IMR-90 (cell line): ENCODE measurements at regions not wholly inside any gene's neighbourhood (a gene's known extent, or its start where the extent isn't known, plus 50 kb on each side); places are given as distances from the start of the nearest gene placed in this dataset.

Source experiments
- ATAC-seq: fragments of 200-7000 bp; cut with Tn5 transposase; 2 replicates; pipeline ENCODE4 v1.9.1; 2020; ENCODE audit warnings: low read depth, mild to moderate bottlenecking, moderate library complexity
- BruUV-seq: library from RNA; stranded (reverse); fragments of 400-500 nt; replicated peaks from 2 replicates; lab custom pipeline; 2021; lab: Mats Ljungman, UMichigan
- CTCF ChIA-PET: fragments of 300-600 bp; formaldehyde crosslinking; extraction: SDS; loops from one replicate; lab custom pipeline; 2021; ENCODE audit warnings: antibody characterized with exemption; lab: Yijun Ruan, JAX
- POLR2A ChIA-PET: fragments of 300-600 bp; sonication (Branson Sonifier 250); formaldehyde crosslinking; loops from one replicate; lab custom pipeline; 2022; ENCODE audit warnings: antibody characterized with exemption; ENCODE audit not compliant: unreplicated experiment; lab: Charles Lee
- DNase-seq: peaks from one replicate; pipeline ENCODE4 v3.0.0; 2013
- H2AFZ ChIP-seq: replicated peaks from 2 replicates; pipeline ENCODE3; 2013; ENCODE audit warnings: low read length, mild to moderate bottlenecking; ENCODE audit not compliant: poor library complexity
- H2AK5ac ChIP-seq: 2 replicates; pipeline ENCODE4 v1.6.1; 2013; ENCODE audit warnings: low read depth, low read length, inconsistent platforms
- H2AK9ac ChIP-seq: replicated peaks from 2 replicates; pipeline ENCODE3; 2013; ENCODE audit warnings: mild to moderate bottlenecking, low read depth, low read length, moderate library complexity; ENCODE audit not compliant: poor library complexity
- H2BK120ac ChIP-seq: 2 replicates; pipeline ENCODE4 v1.6.1; 2013; ENCODE audit warnings: low read depth, low read length, inconsistent platforms
- H2BK15ac ChIP-seq: 3 replicates; pipeline ENCODE4 v1.6.1; 2013; ENCODE audit warnings: low read depth, low read length, inconsistent platforms
- H2BK20ac ChIP-seq: 2 replicates; pipeline ENCODE4 v1.6.1; 2013; ENCODE audit warnings: low read depth, mild to moderate bottlenecking, inconsistent platforms, low read length, moderate library complexity
- H2BK5ac ChIP-seq: 2 replicates; pipeline ENCODE4 v1.6.1; 2013; ENCODE audit warnings: mild to moderate bottlenecking, low read depth, low read length, inconsistent platforms; ENCODE audit not compliant: poor library complexity, severe bottlenecking
- H3K14ac ChIP-seq: replicated peaks from 2 replicates; pipeline ENCODE4 v1.6.1; 2013; ENCODE audit warnings: low read depth, low read length, inconsistent platforms
- H3K18ac ChIP-seq: 2 replicates; pipeline ENCODE4 v1.6.1; 2013; ENCODE audit warnings: low read depth, low read length, control low read depth
- H3K23ac ChIP-seq: 2 replicates; pipeline ENCODE4 v1.6.1; 2013; ENCODE audit warnings: low read depth, low read length, inconsistent platforms
- H3K27ac ChIP-seq: 2 replicates; pipeline ENCODE4 v1.5.1; 2013; ENCODE audit warnings: mild to moderate bottlenecking, control low read depth, low read length; ENCODE audit not compliant: insufficient read depth
- H3K27me3 ChIP-seq: 2 replicates; pipeline ENCODE4 v1.6.1; 2013; ENCODE audit warnings: low read length; ENCODE audit not compliant: control insufficient read depth, insufficient read depth
- H3K36me3 ChIP-seq: 2 replicates; pipeline ENCODE4 v1.6.1; 2013; ENCODE audit warnings: low read length, mixed read lengths; ENCODE audit not compliant: control insufficient read depth, insufficient read depth
- H3K4ac ChIP-seq: 2 replicates; pipeline ENCODE4 v1.6.1; 2013; ENCODE audit warnings: low read depth, low read length, inconsistent platforms
- H3K4me1 ChIP-seq: 2 replicates; pipeline ENCODE4 v1.6.1; 2013; ENCODE audit warnings: low read length, mixed read lengths; ENCODE audit not compliant: control insufficient read depth, insufficient read depth
- H3K4me2 ChIP-seq: 2 replicates; pipeline ENCODE4 v1.6.1; 2013; ENCODE audit warnings: low read depth, mild to moderate bottlenecking, control low read depth, low read length, moderate library complexity
- H3K4me3 ChIP-seq: 2 replicates; pipeline ENCODE4 v1.5.1; 2013; ENCODE audit warnings: low read depth, mild to moderate bottlenecking, control low read depth, low read length, moderate library complexity; ENCODE audit not compliant: insufficient read depth
- H3K56ac ChIP-seq: 2 replicates; pipeline ENCODE4 v1.6.1; 2013; ENCODE audit warnings: low read length, inconsistent platforms; ENCODE audit not compliant: insufficient read depth; ENCODE audit errors: extremely low read depth
- H3K79me1 ChIP-seq, 2 experiments: 2 replicates each; pipeline ENCODE4 v1.6.1; 2013; ENCODE audit warnings: low read length in 2 of 2, inconsistent platforms in 1 of 2, low read depth in 1 of 2
- H3K9ac ChIP-seq: 2 replicates; pipeline ENCODE4 v1.6.1; 2013; ENCODE audit warnings: low read depth, low read length, control low read depth
- H3K9me1 ChIP-seq: 2 replicates; pipeline ENCODE4 v1.6.1; 2013; ENCODE audit warnings: low read length, inconsistent platforms; ENCODE audit not compliant: insufficient read depth
- H3K9me3 ChIP-seq: 2 replicates; pipeline ENCODE4 v1.6.1; 2013; ENCODE audit warnings: low read length; ENCODE audit not compliant: control insufficient read depth, insufficient read depth
- H4K20me1 ChIP-seq: 2 replicates; pipeline ENCODE4 v1.6.1; 2013; ENCODE audit warnings: low read length, inconsistent platforms; ENCODE audit not compliant: insufficient read depth
- H4K5ac ChIP-seq: 2 replicates; pipeline ENCODE4 v1.6.1; 2013; ENCODE audit warnings: mild to moderate bottlenecking, low read depth, low read length, control low read depth
- H4K8ac ChIP-seq, 2 experiments: 2 replicates each; pipeline ENCODE4 v1.6.1; 2013; ENCODE audit warnings: low read depth in 2 of 2, low read length in 2 of 2, control low read depth in 1 of 2, inconsistent platforms in 1 of 2
- H4K91ac ChIP-seq: 2 replicates; pipeline ENCODE4 v1.6.1; 2013; ENCODE audit warnings: low read depth, low read length, inconsistent platforms; ENCODE audit not compliant: insufficient read depth
- BHLHE40 ChIP-seq: fragments of 150-350 bp; IDR thresholded peaks from 2 replicates; pipeline ENCODE4 v1.6.1; 2016; ENCODE audit warnings: mild to moderate bottlenecking, low read depth, low read length
- CEBPB ChIP-seq: IDR thresholded peaks from 2 replicates; pipeline ENCODE4 v1.6.1; 2012; ENCODE audit warnings: low read depth, low read length, improper control_type of control experiment
- CHD1 ChIP-seq: IDR thresholded peaks from 2 replicates; pipeline ENCODE4 v1.6.1; 2012; ENCODE audit warnings: low read depth, low read length, improper control_type of control experiment
- FOS ChIP-seq: fragments of 150-350 bp; IDR thresholded peaks from 2 replicates; pipeline ENCODE4 v1.6.1; 2016; ENCODE audit warnings: low read depth, low read length
- MAFK ChIP-seq: IDR thresholded peaks from 2 replicates; pipeline ENCODE4 v1.6.1; 2012; ENCODE audit warnings: low read depth, low read length, improper control_type of control experiment
- MAZ ChIP-seq: IDR thresholded peaks from 2 replicates; pipeline ENCODE4 v1.6.1; 2012; ENCODE audit warnings: low read depth, mild to moderate bottlenecking, low read length, improper control_type of control experiment, moderate library complexity, borderline replicate concordance
- MXI1 ChIP-seq: IDR thresholded peaks from 2 replicates; pipeline ENCODE4 v1.6.1; 2012; ENCODE audit warnings: low read depth, mild to moderate bottlenecking, low read length, moderate library complexity, borderline replicate concordance
- NFE2L2 ChIP-seq: fragments of 150-350 bp; IDR thresholded peaks from 2 replicates; pipeline ENCODE4 v1.6.1; 2016; ENCODE audit warnings: low read depth, mild to moderate bottlenecking, low read length
- POLR2A ChIP-seq: IDR thresholded peaks from 2 replicates; pipeline ENCODE4 v1.6.1; 2012; ENCODE audit warnings: mild to moderate bottlenecking, low read depth, low read length
- RAD21 ChIP-seq: IDR thresholded peaks from 2 replicates; pipeline ENCODE4 v1.6.1; 2012; ENCODE audit warnings: low read length, improper control_type of control experiment
- SMC3 ChIP-seq: fragments of 150-350 bp; IDR thresholded peaks from 2 replicates; pipeline ENCODE4 v1.6.1; 2016; ENCODE audit warnings: low read depth, mild to moderate bottlenecking, antibody characterized with exemption, low read length, moderate library complexity
- WGBS, 2 experiments: methylation state at CpG; one replicate each; pipeline versions ENCODE4 v1.1.5 to v1.1.7; 2013; ENCODE audit warnings: missing lambda C conversion rate in 2 of 2; ENCODE audit not compliant: insufficient read length in 1 of 2; ENCODE audit errors: extremely low coverage in 2 of 2; 5-methylcytosine and 5-hydroxymethylcytosine counted together
- dilution Hi-C: fragments of 300-500 bp; cut with HindIII; formaldehyde crosslinking; loops from one replicate; pipeline ENCODE4 v1.14.3; 2018; ENCODE audit warnings: low sequenced_read_pairs; ENCODE audit not compliant: unreplicated experiment
- in situ Hi-C: fragments of 300-500 bp; cut with MboI; formaldehyde crosslinking; loops from 3 replicates; pipeline ENCODE4 v1.14.3; 2019; ENCODE audit warnings: low sequenced_read_pairs, inconsistent platforms, mixed read lengths
- intact Hi-C: fragments of 100-400 bp; cut with micrococcal nuclease; formaldehyde crosslinking; loops from 2 replicates; pipeline ENCODE4 v1.10.0; 2022
- TF ChIP-seq, protein P1 (sequence below): conservative IDR thresholded peaks from 2 replicates; pipeline ENCODE4 v1.5.1; 2012; ENCODE audit warnings: mild to moderate bottlenecking, low read depth, low read length, improper control_type of control experiment
- TF ChIP-seq, protein P2 (sequence below): fragments of 150-350 bp; IDR thresholded peaks from 2 replicates; pipeline ENCODE4 v1.6.1; 2017; ENCODE audit warnings: mild to moderate bottlenecking, antibody characterized with exemption, low read length, low read depth
- TF ChIP-seq, protein P3 (sequence below): fragments of 150-350 bp; IDR thresholded peaks from 2 replicates; pipeline ENCODE4 v1.6.1; 2016; ENCODE audit warnings: low read depth, mild to moderate bottlenecking, low read length, moderate library complexity, borderline replicate concordance

DNA sequence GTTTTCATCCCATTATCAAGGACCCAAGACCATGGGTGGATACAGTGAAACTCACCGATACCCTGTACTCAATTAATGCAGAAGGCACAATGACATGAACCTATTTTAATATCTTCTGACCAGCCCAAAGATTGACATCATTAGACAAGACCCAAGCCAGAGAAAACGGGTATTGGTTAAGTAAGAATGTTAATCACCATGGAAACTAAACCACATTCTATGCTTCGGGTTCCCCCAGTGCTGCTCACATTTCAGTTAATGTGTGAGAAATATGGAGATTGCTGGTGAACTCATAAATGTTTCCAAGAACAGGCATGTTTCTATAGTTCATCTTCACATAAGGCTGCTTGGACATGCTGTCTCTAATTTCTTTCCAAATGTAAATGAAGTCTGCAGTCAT, 77.0 kb downstream of the IRX2 start:
- Histone ChIP-seq H4K91ac (no peak overlapping the region), H4K8ac (no peak overlapping the region), H2BK120ac (no peak overlapping the region), H2AK9ac (no peak overlapping the region), H4K5ac (no peak overlapping the region), H3K4me3 (no peak overlapping the region), H3K9me3 (peaks cover 32% of the 10 kb centered on the region), H3K56ac (no peak overlapping the region), H3K36me3 (no peaks in the 10 kb centered on the region), H2AK5ac (no peak overlapping the region), H2BK20ac (no peak overlapping the region), H2AFZ (no peak overlapping the region), H3K4ac (no peak overlapping the region), H3K4me1 (no peaks in the 10 kb centered on the region), H2BK15ac (no peak overlapping the region), H3K4me2 (no peak overlapping the region), H2BK5ac (no peak overlapping the region), H3K14ac (no peak overlapping the region), H3K18ac (no peak overlapping the region), H3K27me3 (no peaks in the 10 kb centered on the region), H3K9ac (no peak overlapping the region), H3K9me1 (no peaks in the 10 kb centered on the region), H4K20me1 (no peaks in the 10 kb centered on the region), H3K79me1 (no peaks in the 10 kb centered on the region), H3K27ac (no peak overlapping the region), H3K23ac (no peak overlapping the region)
- no peak for TF ChIP-seq FOS
- TF ChIP-seq, protein P1, sequence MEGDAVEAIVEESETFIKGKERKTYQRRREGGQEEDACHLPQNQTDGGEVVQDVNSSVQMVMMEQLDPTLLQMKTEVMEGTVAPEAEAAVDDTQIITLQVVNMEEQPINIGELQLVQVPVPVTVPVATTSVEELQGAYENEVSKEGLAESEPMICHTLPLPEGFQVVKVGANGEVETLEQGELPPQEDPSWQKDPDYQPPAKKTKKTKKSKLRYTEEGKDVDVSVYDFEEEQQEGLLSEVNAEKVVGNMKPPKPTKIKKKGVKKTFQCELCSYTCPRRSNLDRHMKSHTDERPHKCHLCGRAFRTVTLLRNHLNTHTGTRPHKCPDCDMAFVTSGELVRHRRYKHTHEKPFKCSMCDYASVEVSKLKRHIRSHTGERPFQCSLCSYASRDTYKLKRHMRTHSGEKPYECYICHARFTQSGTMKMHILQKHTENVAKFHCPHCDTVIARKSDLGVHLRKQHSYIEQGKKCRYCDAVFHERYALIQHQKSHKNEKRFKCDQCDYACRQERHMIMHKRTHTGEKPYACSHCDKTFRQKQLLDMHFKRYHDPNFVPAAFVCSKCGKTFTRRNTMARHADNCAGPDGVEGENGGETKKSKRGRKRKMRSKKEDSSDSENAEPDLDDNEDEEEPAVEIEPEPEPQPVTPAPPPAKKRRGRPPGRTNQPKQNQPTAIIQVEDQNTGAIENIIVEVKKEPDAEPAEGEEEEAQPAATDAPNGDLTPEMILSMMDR = no peak
- TF ChIP-seq NFE2L2 = no peak
- TF ChIP-seq BHLHE40 = no peak
- TF ChIP-seq RAD21 = no peak
- TF ChIP-seq, protein P2, sequence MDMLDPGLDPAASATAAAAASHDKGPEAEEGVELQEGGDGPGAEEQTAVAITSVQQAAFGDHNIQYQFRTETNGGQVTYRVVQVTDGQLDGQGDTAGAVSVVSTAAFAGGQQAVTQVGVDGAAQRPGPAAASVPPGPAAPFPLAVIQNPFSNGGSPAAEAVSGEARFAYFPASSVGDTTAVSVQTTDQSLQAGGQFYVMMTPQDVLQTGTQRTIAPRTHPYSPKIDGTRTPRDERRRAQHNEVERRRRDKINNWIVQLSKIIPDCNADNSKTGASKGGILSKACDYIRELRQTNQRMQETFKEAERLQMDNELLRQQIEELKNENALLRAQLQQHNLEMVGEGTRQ = no peak
- no peak for TF ChIP-seq MXI1
- TF ChIP-seq, protein P3, sequence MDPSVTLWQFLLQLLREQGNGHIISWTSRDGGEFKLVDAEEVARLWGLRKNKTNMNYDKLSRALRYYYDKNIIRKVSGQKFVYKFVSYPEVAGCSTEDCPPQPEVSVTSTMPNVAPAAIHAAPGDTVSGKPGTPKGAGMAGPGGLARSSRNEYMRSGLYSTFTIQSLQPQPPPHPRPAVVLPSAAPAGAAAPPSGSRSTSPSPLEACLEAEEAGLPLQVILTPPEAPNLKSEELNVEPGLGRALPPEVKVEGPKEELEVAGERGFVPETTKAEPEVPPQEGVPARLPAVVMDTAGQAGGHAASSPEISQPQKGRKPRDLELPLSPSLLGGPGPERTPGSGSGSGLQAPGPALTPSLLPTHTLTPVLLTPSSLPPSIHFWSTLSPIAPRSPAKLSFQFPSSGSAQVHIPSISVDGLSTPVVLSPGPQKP = no peak
- no peak for TF ChIP-seq CHD1
- no peak for TF ChIP-seq CEBPB
- TF ChIP-seq MAZ = no peak
- no peak for TF ChIP-seq POLR2A
- TF ChIP-seq MAFK = no peak
- no peak for TF ChIP-seq SMC3
- BruUV-seq = no TSS peak
- no CpG with 5 or more reads among the region's 3 CpGs for WGBS, 2 experiments
- ATAC-seq (no peak), DNase-seq (no peak)
- ChIA-PET POLR2A (no interaction called here), CTCF (no interaction called here)
- dilution Hi-C loops = no loop called here
- in situ Hi-C loops = no loop called here
- intact Hi-C loops = no loop called here
